NCI-H1105 (cell line): ENCODE measurements at regions not wholly inside any gene's neighbourhood (a gene's known extent, or its start where the extent isn't known, plus 50 kb on each side); places are given as distances from the start of the nearest gene placed in this dataset.
A peak's percentile ranks its signal among the peaks of the same experiment; 100 is the strongest.

Source experiments
- DNase-seq: peaks from one replicate; lab custom pipeline; 2025; lab: John Stamatoyannopoulos, UW

- peak; percentile 74 for DNase-seq
These were observed 506.8 kb upstream of the SALL1 start for GRCh38 chr16:51657848-51658247.

GRCh38 chr16:51655249-51655648 lies 504.2 kb upstream of the SALL1 start:
- no peak for DNase-seq

- peak; percentile 97 for DNase-seq
These were observed 500.0 kb upstream of the SALL1 start for GRCh38 chr16:51651061-51651466.

GRCh38 chr16:51649631-51650030 lies 498.6 kb upstream of the SALL1 start:
- DNase-seq = no peak

- DNase-seq = no peak
These were observed 497.5 kb upstream of the SALL1 start for GRCh38 chr16:51648526-51648925.

- no peak for DNase-seq
These were observed 490.2 kb upstream of the SALL1 start for GRCh38 chr16:51641191-51641765.

- DNase-seq = no peak
These were observed 489.1 kb upstream of the SALL1 start for GRCh38 chr16:51640196-51640595.

- no peak for DNase-seq
These were observed 487.5 kb upstream of the SALL1 start for GRCh38 chr16:51638339-51639135.

GRCh38 chr16:51637770-51638094 lies 486.7 kb upstream of the SALL1 start:
- no peak for DNase-seq

GRCh38 chr16:51636920-51637769 lies 486.1 kb upstream of the SALL1 start:
- DNase-seq = peak; percentile 64

- no peak for DNase-seq
These were observed 484.1 kb upstream of the SALL1 start for GRCh38 chr16:51635181-51635580.

GRCh38 chr16:51630076-51630475 lies 479.0 kb upstream of the SALL1 start:
- DNase-seq = no peak

- no peak for DNase-seq
These were observed 478.5 kb upstream of the SALL1 start for GRCh38 chr16:51629576-51629975.

GRCh38 chr16:51624080-51624775 lies 473.2 kb upstream of the SALL1 start:
- DNase-seq = no peak

GRCh38 chr16:51621610-51622009 lies 470.5 kb upstream of the SALL1 start:
- no peak for DNase-seq

GRCh38 chr16:51615141-51615540 lies 464.1 kb upstream of the SALL1 start:
- no peak for DNase-seq

GRCh38 chr16:51607201-51607651 lies 456.2 kb upstream of the SALL1 start:
- peak; percentile 61 for DNase-seq

GRCh38 chr16:51596247-51596646 lies 445.2 kb upstream of the SALL1 start:
- no peak for DNase-seq

- no peak for DNase-seq
These were observed 441.6 kb upstream of the SALL1 start for GRCh38 chr16:51592535-51593300.

- peak; percentile 60 for DNase-seq
These were observed 441.0 kb upstream of the SALL1 start for GRCh38 chr16:51592001-51592501.

- DNase-seq = no peak
These were observed 440.4 kb upstream of the SALL1 start for GRCh38 chr16:51591480-51591879.
